ENCODE measurements at regions not wholly inside any gene's neighbourhood (a gene's known extent, or its start where the extent isn't known, plus 50 kb on each side); places are given as distances from the start of the nearest gene placed in this dataset.
A peak's percentile ranks its signal among the peaks of the same experiment; 100 is the strongest.
"Not testable (repeated sequence)": the region's sequence is repeated elsewhere in the genome, so short reads cannot be mapped to it uniquely, and the experiment has no call there.

GRCh38 chr12:112685321-112685720, 106.2 kb upstream of the RPH3A start:
- no peak overlapping the region for H3K4me3 ChIP-seq
- H3K4me1 ChIP-seq (replicated peaks in 1 of 2) = no peaks in the 10 kb centered on the region
- no peak overlapping the region for H3K27ac ChIP-seq
- ATAC-seq (replicated peaks in 6 of 8) = no peak
- in situ Hi-C loops (cut with MboI; ENCODE audit: low pct_unique_long_range_greater_than_20kb in 2 of 9, low sequenced_read_pairs in 9 of 9, unreplicated experiment in 9 of 9) = no loop called here
- 0 to 57% methylated on average over 1 to 2 of the region's 2 CpGs; no CpG with 5 or more reads in 8 of the 10 experiments for WGBS, 10 experiments

- H3K27ac ChIP-seq = no peak overlapping the region
- WGBS, 10 experiments = 60 to 100% (median 83%) methylated on average over 1 to 2 of the region's 2 CpGs; no CpG with 5 or more reads in 6 of the 10 experiments
These were observed 105.2 kb upstream of the RPH3A start for GRCh38 chr12:112686373-112686772.

GRCh38 chr12:112694065-112694464, 97.5 kb upstream of the RPH3A start:
- ATAC-seq (replicated peaks in 6 of 8) = no peak
- no peak overlapping the region for H3K27ac ChIP-seq
- no peak overlapping the region for H3K4me3 ChIP-seq
- in situ Hi-C loops (cut with MboI; ENCODE audit: low pct_unique_long_range_greater_than_20kb in 2 of 9, low sequenced_read_pairs in 9 of 9, unreplicated experiment in 9 of 9) = no loop called here
- H3K4me1 ChIP-seq (replicated peaks in 1 of 2) = no peaks in the 10 kb centered on the region
- WGBS, 10 experiments = 28 to 87% (median 67%) methylated on average over 3 to 7 of the region's 9 CpGs; no CpG with 5 or more reads in 1 of the 10 experiments

More at GRCh38 chr12:112686373-112686772, 105.2 kb upstream of the RPH3A start:
- H3K4me1 ChIP-seq (replicated peaks in 1 of 2) = no peaks in the 10 kb centered on the region
- in situ Hi-C loops (cut with MboI; ENCODE audit: low pct_unique_long_range_greater_than_20kb in 2 of 9, low sequenced_read_pairs in 9 of 9, unreplicated experiment in 9 of 9) = no loop called here
- no peak for ATAC-seq (replicated peaks in 6 of 8)
- no peak overlapping the region for H3K4me3 ChIP-seq

- ATAC-seq (replicated peaks in 6 of 8); H3K27ac ChIP-seq; H3K4me1 ChIP-seq (replicated peaks in 1 of 2); H3K4me3 ChIP-seq; in situ Hi-C loops (cut with MboI; ENCODE audit: low pct_unique_long_range_greater_than_20kb in 2 of 9, low sequenced_read_pairs in 9 of 9, unreplicated experiment in 9 of 9): not testable (repeated sequence)
- WGBS, 10 experiments = 17 to 100% (median 56%) methylated on average over 1 to 6 of the region's 7 CpGs; no CpG with 5 or more reads in 1 of the 10 experiments
These were observed 94.1 kb upstream of the RPH3A start for GRCh38 chr12:112697441-112697840.

- no peak for ATAC-seq (replicated peaks in 6 of 8)
- in situ Hi-C loops (cut with MboI; ENCODE audit: low pct_unique_long_range_greater_than_20kb in 2 of 9, low sequenced_read_pairs in 9 of 9, unreplicated experiment in 9 of 9) = no loop called here
- no peak overlapping the region for H3K4me3 ChIP-seq
- H3K4me1 ChIP-seq (replicated peaks in 1 of 2) = no peaks in the 10 kb centered on the region
- no peak overlapping the region for H3K27ac ChIP-seq
These were observed 86.4 kb upstream of the RPH3A start for GRCh38 chr12:112705037-112705632.

- Histone ChIP-seq H3K4me3 (no peak overlapping the region), H3K4me1 (replicated peaks in 1 of 2) (no peaks in the 10 kb centered on the region), H3K27ac (no peak overlapping the region)
- peak in 3 of 8 experiments; percentile 62 to 85 (median 73) for ATAC-seq (replicated peaks in 6 of 8)
- in situ Hi-C loops (cut with MboI; ENCODE audit: low pct_unique_long_range_greater_than_20kb in 2 of 9, low sequenced_read_pairs in 9 of 9, unreplicated experiment in 9 of 9) = no loop called here
- 6 to 85% (median 60%) methylated on average over 1 to 4 of the region's 4 CpGs; no CpG with 5 or more reads in 1 of the 10 experiments for WGBS, 10 experiments
These were observed 81.1 kb upstream of the RPH3A start for GRCh38 chr12:112710414-112710813.

- H3K27ac ChIP-seq = no peak overlapping the region
- no peaks in the 10 kb centered on the region for H3K4me1 ChIP-seq (replicated peaks in 1 of 2)
- in situ Hi-C loops (cut with MboI; ENCODE audit: low pct_unique_long_range_greater_than_20kb in 2 of 9, low sequenced_read_pairs in 9 of 9, unreplicated experiment in 9 of 9) = no loop called here
- H3K4me3 ChIP-seq = no peak overlapping the region
- 6 to 100% (median 49%) methylated on average over 2 to 3 of the region's 3 CpGs; no CpG with 5 or more reads in 2 of the 10 experiments for WGBS, 10 experiments
- ATAC-seq (replicated peaks in 6 of 8) = peak in 3 of 8 experiments; percentile 62 to 80 (median 70)
These were observed 80.5 kb upstream of the RPH3A start for GRCh38 chr12:112711026-112711425.

GRCh38 chr12:112711507-112711906, 80.0 kb upstream of the RPH3A start:
- no peak for ATAC-seq (replicated peaks in 6 of 8)
- WGBS, 10 experiments = 0 to 72% (median 43%) methylated on average over 2 to 4 of the region's 5 CpGs
- in situ Hi-C loops (cut with MboI; ENCODE audit: low pct_unique_long_range_greater_than_20kb in 2 of 9, low sequenced_read_pairs in 9 of 9, unreplicated experiment in 9 of 9) = no loop called here
- Histone ChIP-seq H3K4me3 (no peak overlapping the region), H3K27ac (no peak overlapping the region), H3K4me1 (replicated peaks in 1 of 2) (no peaks in the 10 kb centered on the region)

GRCh38 chr12:112712751-112713150, 78.8 kb upstream of the RPH3A start:
- H3K27ac ChIP-seq; ATAC-seq (replicated peaks in 6 of 8); in situ Hi-C loops (cut with MboI; ENCODE audit: low pct_unique_long_range_greater_than_20kb in 2 of 9, low sequenced_read_pairs in 9 of 9, unreplicated experiment in 9 of 9); H3K4me1 ChIP-seq (replicated peaks in 1 of 2); H3K4me3 ChIP-seq: not testable (repeated sequence)
- 48 to 98% (median 79%) methylated on average over 1 to 2 of the region's 2 CpGs; no CpG with 5 or more reads in 2 of the 10 experiments for WGBS, 10 experiments

- in situ Hi-C loops (cut with MboI; ENCODE audit: low pct_unique_long_range_greater_than_20kb in 2 of 9, low sequenced_read_pairs in 9 of 9, unreplicated experiment in 9 of 9) = no loop called here
- Histone ChIP-seq H3K4me1 (replicated peaks in 1 of 2) (no peaks in the 10 kb centered on the region), H3K4me3 (no peak overlapping the region), H3K27ac (no peak overlapping the region)
- no peak for ATAC-seq (replicated peaks in 6 of 8)
- 0 to 83% (median 65%) methylated on average over 1 to 2 of the region's 2 CpGs; no CpG with 5 or more reads in 3 of the 10 experiments for WGBS, 10 experiments
These were observed 78.1 kb upstream of the RPH3A start for GRCh38 chr12:112713471-112713870.

- in situ Hi-C loops (cut with MboI; ENCODE audit: low pct_unique_long_range_greater_than_20kb in 2 of 9, low sequenced_read_pairs in 9 of 9, unreplicated experiment in 9 of 9) = no loop called here
- peak in 4 of 8 experiments; percentile 12 to 64 (median 34) for ATAC-seq (replicated peaks in 6 of 8)
- Histone ChIP-seq H3K4me1 (replicated peaks in 1 of 2) (no peaks in the 10 kb centered on the region), H3K27ac (no peak overlapping the region), H3K4me3 (no peak overlapping the region)
- WGBS, 10 experiments = 17 to 91% (median 77%) methylated on average over 1 to 6 of the region's 8 CpGs; no CpG with 5 or more reads in 1 of the 10 experiments
These were observed 77.3 kb upstream of the RPH3A start for GRCh38 chr12:112714166-112714710.

GRCh38 chr12:112716099-112717093, 75.2 kb upstream of the RPH3A start:
- ATAC-seq (replicated peaks in 6 of 8) = peak in 4 of 8 experiments; percentile 28 to 71 (median 44)
- Histone ChIP-seq H3K4me1 (replicated peaks in 1 of 2) (no peaks in the 10 kb centered on the region), H3K4me3 (no peak overlapping the region), H3K27ac (no peak overlapping the region)
- in situ Hi-C loops (cut with MboI; ENCODE audit: low pct_unique_long_range_greater_than_20kb in 2 of 9, low sequenced_read_pairs in 9 of 9, unreplicated experiment in 9 of 9) = no loop called here
- 0 to 100% (median 71%) methylated on average over 3 to 11 of the region's 11 CpGs for WGBS, 10 experiments

- in situ Hi-C loops (cut with MboI; ENCODE audit: low pct_unique_long_range_greater_than_20kb in 2 of 9, low sequenced_read_pairs in 9 of 9, unreplicated experiment in 9 of 9) = no loop called here
- Histone ChIP-seq H3K4me1 (replicated peaks in 1 of 2) (peaks cover 3 to 9% of the 10 kb centered on the region in 2 donors), H3K4me3 (no peak overlapping the region), H3K27ac (no peak overlapping the region)
- peak in 5 of 8 experiments; percentile 29 to 90 (median 75) for ATAC-seq (replicated peaks in 6 of 8)
- 0 to 100% (median 70%) methylated on average over 1 to 2 of the region's 3 CpGs; no CpG with 5 or more reads in 3 of the 10 experiments for WGBS, 10 experiments
These were observed 62.7 kb upstream of the RPH3A start for GRCh38 chr12:112728864-112729263.
